Panc1 (cell line): ENCODE measurements at regions not wholly inside any gene's neighbourhood (a gene's known extent, or its start where the extent isn't known, plus 50 kb on each side); places are given as distances from the start of the nearest gene placed in this dataset.

ENCODE experiments used
- ATAC-seq: fragments of 200-7000 bp; cut with Tn5 transposase; 2 replicates; pipeline ENCODE4 v1.9.1; 2020; ENCODE audit warnings: mild to moderate bottlenecking, moderate library complexity
- BruUV-seq: library from RNA; stranded (reverse); fragments of 400-500 nt; replicated peaks from 2 replicates; lab custom pipeline; 2021; lab: Mats Ljungman, UMichigan
- CTCF ChIA-PET: fragments of 300-600 bp; sonication (Branson Sonifier 250); formaldehyde crosslinking; loops from one replicate; lab custom pipeline; 2022; ENCODE audit warnings: antibody characterized with exemption; lab: Charles Lee
- POLR2A ChIA-PET: fragments of 300-600 bp; sonication (Branson Sonifier 250); formaldehyde crosslinking; loops from one replicate; lab custom pipeline; 2022; ENCODE audit warnings: antibody characterized with exemption; lab: Charles Lee
- DNase-seq: peaks from one replicate; pipeline ENCODE4 v3.0.0-alpha.2; 2010; ENCODE audit warnings: low read depth, low spot score
- H3K27ac ChIP-seq: 2 replicates; pipeline ENCODE4 v1.5.1; 2011; ENCODE audit warnings: mild to moderate bottlenecking, low read length, inconsistent platforms
- H3K27me3 ChIP-seq: fragments of 200-500 bp; sonication (Bioruptor generic); 2 replicates; pipeline ENCODE4 v1.6.0; 2014; ENCODE audit warnings: low read length, inconsistent platforms; ENCODE audit not compliant: control insufficient read depth, insufficient read depth
- H3K36me3 ChIP-seq: fragments of 200-500 bp; sonication (Bioruptor generic); 2 replicates; pipeline ENCODE4 v1.5.1; 2014; ENCODE audit warnings: inconsistent platforms, mild to moderate bottlenecking, low read length, moderate library complexity; ENCODE audit not compliant: control insufficient read depth, insufficient read depth
- H3K4me1 ChIP-seq: 2 replicates; pipeline ENCODE4 v1.5.1; 2011; ENCODE audit warnings: inconsistent platforms, mild to moderate bottlenecking, low read length, moderate library complexity; ENCODE audit not compliant: control insufficient read depth, insufficient read depth
- H3K4me3 ChIP-seq, 2 experiments: 2 replicates each; pipeline ENCODE4 v1.5.1; 2011 to 2012; ENCODE audit warnings: low read depth in 2 of 2, low read length in 2 of 2, mild to moderate bottlenecking in 2 of 2, inconsistent platforms in 1 of 2, moderate library complexity in 1 of 2
- H3K9me3 ChIP-seq: fragments of 200-500 bp; sonication (Bioruptor generic); 2 replicates; pipeline ENCODE4 v1.5.1; 2014; ENCODE audit warnings: low read depth, mild to moderate bottlenecking, inconsistent platforms, low read length, moderate library complexity; ENCODE audit not compliant: control insufficient read depth, insufficient read depth
- POLR2AphosphoS5 ChIP-seq: IDR thresholded peaks from 2 replicates; pipeline ENCODE4 v1.6.1; 2012; ENCODE audit warnings: mild to moderate bottlenecking, low read depth, low read length, moderate library complexity
- SIN3A ChIP-seq: IDR thresholded peaks from 2 replicates; pipeline ENCODE4 v1.6.1; 2012; ENCODE audit warnings: low read depth, mild to moderate bottlenecking, low read length, moderate library complexity, borderline replicate concordance; ENCODE audit not compliant: insufficient read depth
- TCF7L2 ChIP-seq: IDR thresholded peaks from 2 replicates; pipeline ENCODE4 v1.6.1; 2011; ENCODE audit warnings: mild to moderate bottlenecking, low read depth, low read length, inconsistent platforms
- in situ Hi-C: cut with HindIII; loops from 2 replicates; pipeline ENCODE4 v1.10.0; 2016; ENCODE audit warnings: low sequenced_read_pairs, low pct_unique_long_range_greater_than_20kb
- intact Hi-C: fragments of 100-400 bp; cut with micrococcal nuclease; formaldehyde crosslinking; loops from one replicate; pipeline ENCODE4 v1.10.0; 2022; ENCODE audit not compliant: unreplicated experiment
- TF ChIP-seq, protein P1 (sequence below): fragments of 450-650 bp; IDR thresholded peaks from 2 replicates; pipeline ENCODE4 v1.5.1; 2017; ENCODE audit warnings: mild to moderate bottlenecking
- TF ChIP-seq, protein P2 (sequence below), 2 experiments: IDR thresholded peaks; 2 replicates each; pipeline ENCODE4 v1.6.1; 2011 to 2012; ENCODE audit warnings: low read depth in 2 of 2, control low read depth in 1 of 2, low read length in 1 of 2, mild to moderate bottlenecking in 1 of 2, moderate library complexity in 1 of 2; ENCODE audit not compliant: insufficient read depth in 1 of 2

DNA sequence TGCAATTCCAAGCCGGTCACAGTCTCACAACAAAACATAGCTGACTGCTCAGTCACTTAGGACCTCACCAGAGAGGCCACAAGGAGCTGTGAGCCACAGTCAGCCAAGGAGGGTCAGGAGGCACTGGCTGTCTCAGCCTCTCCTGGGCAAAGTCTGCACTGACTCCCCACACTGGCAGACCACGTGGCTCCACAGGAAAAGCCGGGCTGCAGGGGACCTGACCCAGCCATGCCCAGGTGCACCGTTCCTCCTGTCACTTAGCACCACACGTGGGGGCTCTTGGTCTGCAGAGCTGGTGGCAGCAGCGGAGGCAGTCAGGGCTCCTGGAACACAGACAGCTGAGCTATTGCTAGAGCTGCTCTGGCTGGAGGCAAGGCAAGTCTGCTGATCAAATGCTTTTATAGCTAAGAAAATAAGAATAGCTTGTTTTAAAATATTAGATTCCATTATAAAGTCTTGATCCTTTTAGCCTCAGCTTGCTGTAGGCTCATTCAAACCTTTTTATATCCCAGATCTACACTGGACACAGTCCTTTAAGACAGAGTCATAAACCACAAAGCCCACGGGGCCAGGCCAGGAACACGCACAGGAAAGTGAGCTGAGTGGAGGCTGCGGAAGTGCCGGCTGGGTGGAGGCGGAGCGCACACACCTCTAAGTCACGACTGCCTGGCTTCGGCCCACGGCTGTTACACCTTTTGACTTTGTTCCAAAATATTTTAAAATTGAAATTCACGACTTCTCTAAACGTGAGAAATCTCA, 744.1 kb downstream of the UQCRFS1 start:
- Histone ChIP-seq H3K4me3 (no peak overlapping the region), H3K9me3 (no peaks in the 10 kb centered on the region), H3K27ac (no peak overlapping the region), H3K27me3 (no peaks in the 10 kb centered on the region; the same call in 1 of the 2 replicates), H3K4me1 (no peaks in the 10 kb centered on the region), H3K36me3 (no peaks in the 10 kb centered on the region)
- no peak for TF ChIP-seq SIN3A
- TF ChIP-seq, protein P1, sequence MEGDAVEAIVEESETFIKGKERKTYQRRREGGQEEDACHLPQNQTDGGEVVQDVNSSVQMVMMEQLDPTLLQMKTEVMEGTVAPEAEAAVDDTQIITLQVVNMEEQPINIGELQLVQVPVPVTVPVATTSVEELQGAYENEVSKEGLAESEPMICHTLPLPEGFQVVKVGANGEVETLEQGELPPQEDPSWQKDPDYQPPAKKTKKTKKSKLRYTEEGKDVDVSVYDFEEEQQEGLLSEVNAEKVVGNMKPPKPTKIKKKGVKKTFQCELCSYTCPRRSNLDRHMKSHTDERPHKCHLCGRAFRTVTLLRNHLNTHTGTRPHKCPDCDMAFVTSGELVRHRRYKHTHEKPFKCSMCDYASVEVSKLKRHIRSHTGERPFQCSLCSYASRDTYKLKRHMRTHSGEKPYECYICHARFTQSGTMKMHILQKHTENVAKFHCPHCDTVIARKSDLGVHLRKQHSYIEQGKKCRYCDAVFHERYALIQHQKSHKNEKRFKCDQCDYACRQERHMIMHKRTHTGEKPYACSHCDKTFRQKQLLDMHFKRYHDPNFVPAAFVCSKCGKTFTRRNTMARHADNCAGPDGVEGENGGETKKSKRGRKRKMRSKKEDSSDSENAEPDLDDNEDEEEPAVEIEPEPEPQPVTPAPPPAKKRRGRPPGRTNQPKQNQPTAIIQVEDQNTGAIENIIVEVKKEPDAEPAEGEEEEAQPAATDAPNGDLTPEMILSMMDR, result no peak
- TF ChIP-seq TCF7L2, result no peak
- no peak for TF ChIP-seq POLR2AphosphoS5
- TF ChIP-seq, protein P2, sequence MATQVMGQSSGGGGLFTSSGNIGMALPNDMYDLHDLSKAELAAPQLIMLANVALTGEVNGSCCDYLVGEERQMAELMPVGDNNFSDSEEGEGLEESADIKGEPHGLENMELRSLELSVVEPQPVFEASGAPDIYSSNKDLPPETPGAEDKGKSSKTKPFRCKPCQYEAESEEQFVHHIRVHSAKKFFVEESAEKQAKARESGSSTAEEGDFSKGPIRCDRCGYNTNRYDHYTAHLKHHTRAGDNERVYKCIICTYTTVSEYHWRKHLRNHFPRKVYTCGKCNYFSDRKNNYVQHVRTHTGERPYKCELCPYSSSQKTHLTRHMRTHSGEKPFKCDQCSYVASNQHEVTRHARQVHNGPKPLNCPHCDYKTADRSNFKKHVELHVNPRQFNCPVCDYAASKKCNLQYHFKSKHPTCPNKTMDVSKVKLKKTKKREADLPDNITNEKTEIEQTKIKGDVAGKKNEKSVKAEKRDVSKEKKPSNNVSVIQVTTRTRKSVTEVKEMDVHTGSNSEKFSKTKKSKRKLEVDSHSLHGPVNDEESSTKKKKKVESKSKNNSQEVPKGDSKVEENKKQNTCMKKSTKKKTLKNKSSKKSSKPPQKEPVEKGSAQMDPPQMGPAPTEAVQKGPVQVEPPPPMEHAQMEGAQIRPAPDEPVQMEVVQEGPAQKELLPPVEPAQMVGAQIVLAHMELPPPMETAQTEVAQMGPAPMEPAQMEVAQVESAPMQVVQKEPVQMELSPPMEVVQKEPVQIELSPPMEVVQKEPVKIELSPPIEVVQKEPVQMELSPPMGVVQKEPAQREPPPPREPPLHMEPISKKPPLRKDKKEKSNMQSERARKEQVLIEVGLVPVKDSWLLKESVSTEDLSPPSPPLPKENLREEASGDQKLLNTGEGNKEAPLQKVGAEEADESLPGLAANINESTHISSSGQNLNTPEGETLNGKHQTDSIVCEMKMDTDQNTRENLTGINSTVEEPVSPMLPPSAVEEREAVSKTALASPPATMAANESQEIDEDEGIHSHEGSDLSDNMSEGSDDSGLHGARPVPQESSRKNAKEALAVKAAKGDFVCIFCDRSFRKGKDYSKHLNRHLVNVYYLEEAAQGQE (IDR thresholded peaks at IDR 0.05; ENCODE audit: insufficient read depth in 1 of 2, low read depth in 2 of 2, low read length in 1 of 2), result no peak
- DNase-seq (no peak), ATAC-seq (0 out of 2 replicates have a peak, but pooled peaks have one; percentile 38)
- intact Hi-C loops, result loop anchor here (5.0 kb wide), 1 partner anchor 408 kb away; no protein-coding TSS in a partner anchor
- no TSS peak for BruUV-seq
- CTCF ChIA-PET, result interaction anchor here (0.5 to 1.5 kb wide), 4 partner anchors 101 to 737 kb away, joined by 3 to 6 read pairs (median 4); no protein-coding TSS in a partner anchor
- in situ Hi-C loops, result no loop called here
- POLR2A ChIA-PET, result no interaction called here

DNA sequence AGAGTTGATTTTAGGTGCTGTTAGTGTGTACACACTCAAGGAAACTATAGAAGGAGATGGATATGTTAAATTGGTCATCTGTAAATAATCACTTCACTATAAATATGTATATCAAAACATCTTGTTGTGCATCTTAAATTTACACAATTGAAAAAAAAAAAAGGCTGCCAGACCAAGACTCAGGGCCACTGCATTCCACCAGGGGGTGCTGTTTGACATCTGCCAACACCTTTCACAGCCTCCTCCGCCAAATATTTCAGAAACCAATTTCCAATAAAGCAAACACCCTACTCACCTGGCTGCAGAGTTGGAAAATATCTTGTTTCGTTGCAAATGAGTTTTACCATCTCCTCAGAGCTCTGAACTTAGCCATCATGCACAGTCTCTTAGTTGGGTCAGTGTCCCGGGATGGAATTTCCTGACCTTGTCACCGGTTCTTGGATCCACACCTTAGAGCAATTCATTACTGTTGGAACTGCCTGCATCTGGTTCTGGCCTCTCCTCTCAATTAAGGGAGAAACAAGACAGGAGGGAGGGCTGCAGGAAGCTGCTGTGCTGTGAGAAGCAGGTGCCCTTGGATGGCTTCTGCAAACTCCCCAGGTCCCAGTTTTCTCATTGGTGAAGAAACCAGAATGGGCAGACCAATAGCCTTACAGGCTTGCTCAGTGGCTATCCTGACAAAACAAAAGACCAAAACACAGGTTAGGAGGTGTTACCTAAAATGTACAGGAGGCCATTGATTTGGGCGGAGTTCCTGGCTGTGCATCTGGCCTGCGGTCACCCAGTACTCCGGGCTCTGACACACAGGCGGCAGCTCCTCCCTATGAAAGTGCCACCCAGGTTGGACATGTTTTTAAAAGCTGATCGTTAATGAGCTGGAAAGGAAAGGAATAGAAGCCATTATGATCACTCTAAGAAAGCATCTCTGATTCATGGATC, 746.6 kb downstream of the UQCRFS1 start:
- in situ Hi-C loops (no loop called here), intact Hi-C loops (loop anchor here (2.0 to 5.0 kb wide), 3 partner anchors 166 to 411 kb away; no protein-coding TSS in a partner anchor)
- no TSS peak for BruUV-seq
- Histone ChIP-seq H3K27ac (no peak overlapping the region), H3K4me1 (no peaks in the 10 kb centered on the region), H3K9me3 (no peaks in the 10 kb centered on the region), H3K36me3 (no peaks in the 10 kb centered on the region), H3K27me3 (no peaks in the 10 kb centered on the region; the same call in 1 of the 2 replicates), H3K4me3 (no peak overlapping the region)
- CTCF ChIA-PET, result no interaction called here
- POLR2A ChIA-PET, result no interaction called here
- ATAC-seq (no peak; the same call in 1 of the 2 replicates), DNase-seq (peak; percentile 30)
- TF ChIP-seq, protein P1, result peak; percentile 94
- no peak for TF ChIP-seq SIN3A
